Kidney epithelial cell (primary cell): ENCODE measurements at regions not wholly inside any gene's neighbourhood (a gene's known extent, or its start where the extent isn't known, plus 50 kb on each side); places are given as distances from the start of the nearest gene placed in this dataset.

Source experiments
- DNase-seq: peaks from one replicate; pipeline ENCODE4 v3.0.0-alpha.2; 2010; ENCODE audit warnings: low read depth
- H3K27me3 ChIP-seq: 2 replicates; pipeline ENCODE4 v1.6.0; 2011; ENCODE audit warnings: low read length; ENCODE audit not compliant: control insufficient read depth, insufficient read depth
- H3K36me3 ChIP-seq: 2 replicates; pipeline ENCODE4 v1.5.1; 2011; ENCODE audit warnings: low read length; ENCODE audit not compliant: control insufficient read depth, insufficient read depth
- H3K4me3 ChIP-seq: 2 replicates; pipeline ENCODE4 v1.5.1; 2011; ENCODE audit warnings: low read depth, mild to moderate bottlenecking, control low read depth, low read length
- TF ChIP-seq, protein P1 (sequence below): IDR thresholded peaks from 2 replicates; pipeline ENCODE4 v1.5.1; 2011; ENCODE audit warnings: mild to moderate bottlenecking, moderate library complexity, low read length, control low read depth, inconsistent platforms; ENCODE audit not compliant: insufficient read depth, poor library complexity, severe bottlenecking

DNA sequence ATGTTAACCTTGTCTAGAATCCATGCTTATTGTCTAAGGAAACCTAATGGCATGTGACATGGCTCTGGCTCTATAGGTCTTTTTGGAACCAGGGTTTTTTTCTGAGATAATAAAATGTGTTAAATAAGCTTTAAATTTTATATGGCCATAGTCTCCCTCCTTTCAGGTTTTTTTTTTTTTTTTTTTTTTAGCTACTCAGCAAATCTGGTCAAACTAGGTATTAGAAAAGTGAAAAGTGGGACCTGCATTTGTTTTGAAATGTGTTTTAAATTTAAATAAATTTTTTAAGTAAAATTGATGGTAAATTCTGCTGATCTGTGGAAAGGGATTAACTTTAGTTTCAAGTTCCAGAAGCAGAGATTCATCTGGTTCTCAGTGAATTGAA, 52.1 kb upstream of the NANOGP8 start:
- no peak overlapping the region for H3K4me3 ChIP-seq
- TF ChIP-seq, protein P1, sequence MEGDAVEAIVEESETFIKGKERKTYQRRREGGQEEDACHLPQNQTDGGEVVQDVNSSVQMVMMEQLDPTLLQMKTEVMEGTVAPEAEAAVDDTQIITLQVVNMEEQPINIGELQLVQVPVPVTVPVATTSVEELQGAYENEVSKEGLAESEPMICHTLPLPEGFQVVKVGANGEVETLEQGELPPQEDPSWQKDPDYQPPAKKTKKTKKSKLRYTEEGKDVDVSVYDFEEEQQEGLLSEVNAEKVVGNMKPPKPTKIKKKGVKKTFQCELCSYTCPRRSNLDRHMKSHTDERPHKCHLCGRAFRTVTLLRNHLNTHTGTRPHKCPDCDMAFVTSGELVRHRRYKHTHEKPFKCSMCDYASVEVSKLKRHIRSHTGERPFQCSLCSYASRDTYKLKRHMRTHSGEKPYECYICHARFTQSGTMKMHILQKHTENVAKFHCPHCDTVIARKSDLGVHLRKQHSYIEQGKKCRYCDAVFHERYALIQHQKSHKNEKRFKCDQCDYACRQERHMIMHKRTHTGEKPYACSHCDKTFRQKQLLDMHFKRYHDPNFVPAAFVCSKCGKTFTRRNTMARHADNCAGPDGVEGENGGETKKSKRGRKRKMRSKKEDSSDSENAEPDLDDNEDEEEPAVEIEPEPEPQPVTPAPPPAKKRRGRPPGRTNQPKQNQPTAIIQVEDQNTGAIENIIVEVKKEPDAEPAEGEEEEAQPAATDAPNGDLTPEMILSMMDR: no peak

DNA sequence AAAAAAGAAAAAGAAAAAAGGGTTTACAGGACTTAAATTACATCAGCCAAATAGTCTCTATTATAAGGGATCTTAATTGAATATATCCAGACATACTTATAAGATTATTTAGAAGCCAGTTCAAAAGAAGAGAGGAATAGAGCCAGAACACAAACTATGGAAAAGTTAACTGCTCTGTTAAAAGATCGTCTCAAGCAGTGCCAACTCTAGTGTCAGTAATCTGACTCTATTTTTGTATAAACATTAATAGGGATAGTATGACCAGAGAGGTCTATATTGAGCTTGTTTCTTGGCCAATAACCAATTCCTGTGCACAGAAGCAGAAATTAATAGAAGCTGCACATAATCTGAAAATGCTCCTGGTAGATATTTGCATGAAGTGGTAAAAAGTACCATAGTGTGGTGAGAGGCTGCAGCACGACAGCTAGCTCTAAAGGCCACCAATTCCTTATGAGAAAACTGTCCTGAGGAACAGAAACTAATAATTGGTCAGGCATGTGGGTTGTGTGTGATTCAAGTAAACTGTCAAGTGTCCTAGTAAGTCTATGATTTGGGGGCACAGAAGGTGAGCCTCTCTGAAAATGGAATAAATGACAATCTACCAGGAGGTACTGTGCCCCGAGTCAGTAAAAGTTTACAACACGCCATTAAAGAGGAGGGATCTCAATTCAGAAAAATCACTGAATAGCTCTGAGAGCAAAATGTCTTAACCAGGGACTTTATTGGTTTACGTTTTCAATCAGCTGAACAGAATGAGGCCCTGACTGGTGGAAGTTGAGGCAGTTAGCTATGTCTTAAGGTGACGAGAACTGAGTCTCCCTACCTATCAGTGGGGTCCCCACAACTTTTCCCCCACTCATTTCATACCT, 51.5 kb upstream of the NANOGP8 start:
- no peak for DNase-seq
- TF ChIP-seq, protein P1: no peak
- H3K4me3 ChIP-seq: no peak overlapping the region

More for the DNA sequence above, 52.1 kb upstream of the NANOGP8 start:
- DNase-seq: no peak
- H3K36me3 ChIP-seq: no peaks in the 10 kb centered on the region
- H3K27me3 ChIP-seq: no peaks in the 10 kb centered on the region

More for the DNA sequence above, 51.5 kb upstream of the NANOGP8 start:
- no peaks in the 10 kb centered on the region for H3K36me3 ChIP-seq
- H3K27me3 ChIP-seq: no peaks in the 10 kb centered on the region
